H1 (cell line): ENCODE measurements at regions not wholly inside any gene's neighbourhood (a gene's known extent, or its start where the extent isn't known, plus 50 kb on each side); places are given as distances from the start of the nearest gene placed in this dataset.

Experiments
- RFX5 ChIP-seq: IDR thresholded peaks from 2 replicates; pipeline ENCODE4 v1.6.1; 2011; ENCODE audit warnings: low read depth, low read length, improper control_type of control experiment, borderline replicate concordance
- RXRA ChIP-seq: IDR thresholded peaks from 2 replicates; pipeline ENCODE4 v1.6.1; 2011; ENCODE audit warnings: low read depth, mild to moderate bottlenecking, low read length, moderate library complexity; ENCODE audit not compliant: insufficient read depth
- SP2 ChIP-seq: IDR thresholded peaks from 2 replicates; pipeline ENCODE4 v1.6.1; 2012; ENCODE audit warnings: mild to moderate bottlenecking, low read length, inconsistent platforms
- TAF7 ChIP-seq: optimal IDR thresholded peaks from 2 replicates; pipeline ENCODE3; 2011; ENCODE audit warnings: low read depth, mild to moderate bottlenecking, inconsistent platforms, low read length, moderate library complexity, borderline replicate concordance

DNA sequence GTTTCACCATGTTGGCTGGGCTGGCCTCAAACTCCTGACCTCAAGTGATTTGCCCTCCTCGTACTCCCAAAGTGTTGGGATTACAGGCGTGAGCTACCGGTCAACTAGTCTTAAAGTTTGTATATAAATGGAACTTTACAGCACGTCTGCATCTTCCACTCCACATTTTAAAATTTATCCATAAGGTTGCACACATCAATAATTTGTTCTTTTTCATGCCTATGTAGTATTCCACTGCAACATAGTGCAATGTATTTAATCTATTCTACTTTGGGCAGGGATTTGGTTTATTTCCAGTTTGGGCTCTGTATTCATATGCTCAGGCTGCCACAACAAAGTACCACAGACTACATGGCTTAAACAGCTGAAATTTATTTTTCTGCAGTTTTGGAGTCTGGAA, 90.0 kb downstream of the NPTX2 start (continued):
- no peak for TF ChIP-seq RXRA
- no peak for TF ChIP-seq SP2
- TF ChIP-seq RFX5, result no peak
- no peak for TF ChIP-seq TAF7
